Heart right ventricle (tissue), 16 donors: ENCODE measurements at regions not wholly inside any gene's neighbourhood (a gene's known extent, or its start where the extent isn't known, plus 50 kb on each side); places are given as distances from the start of the nearest gene placed in this dataset.

Source experiments
- ATAC-seq, 8 donors: fragments of 200-7000 bp; cut with Tn5 transposase; one replicate each; pipeline ENCODE4 v1.9.1; 2020; ENCODE audit warnings: mild to moderate bottlenecking in 8 of 8, moderate library complexity in 8 of 8, moderate number of reproducible peaks in 1 of 8
- DNase-seq, 2 donors: peaks; one replicate each; pipeline ENCODE4 v3.0.0-alpha.2; 2020
- H3K27ac ChIP-seq, 10 donors: fragments of 200-600 bp; sonication (generic) in 2 of 10; one replicate each; pipeline versions ENCODE4 v1.5.0 to v1.8.0; 2020 to 2022; ENCODE audit warnings: mild to moderate bottlenecking in 3 of 10
- H3K27me3 ChIP-seq, 7 donors: fragments of 200-600 bp; one replicate each; pipeline ENCODE4 v1.8.0; 2021 to 2022; ENCODE audit warnings: mild to moderate bottlenecking in 2 of 7
- H3K36me3 ChIP-seq, 9 donors: fragments of 200-600 bp; sonication (generic) in 1 of 9; one replicate each; pipeline versions ENCODE4 v1.5.0 to v1.8.0; 2020 to 2022; ENCODE audit warnings: mild to moderate bottlenecking in 2 of 9
- H3K4me1 ChIP-seq, 9 donors: fragments of 200-600 bp; sonication (generic) in 1 of 9; one replicate each; pipeline versions ENCODE4 v1.5.0 to v1.8.0; 2020 to 2022; ENCODE audit warnings: mild to moderate bottlenecking in 4 of 9
- H3K4me3 ChIP-seq, 10 donors: fragments of 200-600 bp; sonication (generic) in 2 of 10; one replicate each; pipeline versions ENCODE4 v1.5.0 to v1.8.0; 2020 to 2022; ENCODE audit warnings: mild to moderate bottlenecking in 7 of 10, moderate library complexity in 2 of 10
- H3K9me3 ChIP-seq, 11 donors: fragments of 200-600 bp in 10 of 11; sonication (generic) in 2 of 11; one replicate each; pipeline versions ENCODE4 v1.5.0 to v1.8.0; 2013 to 2022; ENCODE audit warnings: mild to moderate bottlenecking in 2 of 11, control low read depth in 1 of 11, moderate library complexity in 1 of 11
- WGBS, 2 donors: extraction: QIAGEN DNeasy Blood & Tissue Kit; methylation state at CpG; one replicate each; pipeline ENCODE4 v1.1.7; 2013; ENCODE audit warnings: inconsistent platforms in 1 of 2; 5-methylcytosine and 5-hydroxymethylcytosine counted together
- intact Hi-C, 10 donors: fragments of 100-400 bp; cut with DNase I; formaldehyde crosslinking; loops; one replicate each; pipeline versions ENCODE4 v1.11.1 to v1.14.2; 2022
- TF ChIP-seq, protein P1 (sequence below), 9 donors: fragments of 200-600 bp; sonication (generic) in 2 of 9; IDR thresholded peaks; one replicate each; pipeline versions ENCODE4 v1.5.0 to v1.8.0; 2021 to 2022; ENCODE audit warnings: antibody characterized with exemption in 9 of 9, mild to moderate bottlenecking in 5 of 9, moderate library complexity in 1 of 9
- donor health status: Arrhythmogenic right ventricular cardiomyopathy.
- donor health status: ischemic (EF 13 %, LVEDD 7.1; RV severe dilation, severe dysfunction).
- donor health status: healthy with polysubstance abuse.
- donor health status: DM: no; HTN: yes; CAD: no.
- donor health status: DM: no; HTN: no; CAD: no.
- donor health status: ischemic (EF 25% LVEDD 6.9; RV normal size, moderate dysfunction).
- donor health status: ischemic (EF 25% LVEDD 5.7; RV mildly dilated, moderate dysfunction).
- donor health status: healthy.
- donor health status: DM: yes; HTN: yes; CAD: no.
- donor health status: Ischemic cardiomyopathy.
- donor health status: ischemic (EF 35%, LVEDD 5.7; RV mildly dilated, moderate dysfunction).
- donor health status: nonischemic (EF 11% LVEDD 7.7; RV severe dilation, severe dysfunction).
- donor health status: DM: yes; HTN: yes; CAD: no.
- donor health status: PGD.
- donor health status: ischemic (EF 29% LVEDD 5.4; RV normal size, mild dysfunction).
- donor health status: nonischemic (EF 23%, LVEDD 6.1; RV moderate dilation, normal function).

DNA sequence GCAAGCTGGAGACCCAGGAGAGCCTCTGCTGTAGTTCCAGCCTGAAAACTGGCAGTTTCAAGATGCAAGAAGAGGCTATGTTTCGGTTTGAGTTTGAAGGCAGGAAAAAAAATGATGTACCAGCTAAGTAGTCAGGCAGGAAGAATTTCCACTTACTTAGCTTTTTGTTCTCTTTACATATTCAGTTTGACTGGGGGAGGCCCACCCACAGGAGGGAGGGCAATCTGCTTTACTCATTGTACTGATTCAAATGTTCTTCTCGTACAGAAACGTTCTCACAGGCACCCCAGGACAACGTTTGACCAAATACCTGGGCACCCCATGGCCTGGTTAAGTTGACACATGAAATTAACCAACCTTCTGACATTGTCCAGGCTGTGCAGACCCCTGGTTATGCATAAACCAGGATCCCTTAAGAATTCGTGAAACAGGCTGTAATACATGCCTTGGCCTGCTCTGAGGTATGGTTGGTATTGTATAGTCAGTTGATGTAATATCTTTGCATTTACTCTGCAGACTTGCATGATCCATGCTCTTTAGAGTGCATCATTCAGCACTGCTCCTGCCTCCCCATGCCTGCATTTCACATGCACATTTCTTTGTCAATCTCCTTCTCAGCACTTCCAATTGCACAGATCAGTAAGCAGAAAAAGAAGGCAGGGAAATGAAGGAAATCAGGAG is 687.1 kb downstream of the TAF11L14 start:
- Histone ChIP-seq H3K9me3 (peaks cover 0 to 7% (median 0%) of the 10 kb centered on the region in 11 donors), H3K4me1 (no peaks in the 10 kb centered on the region), H3K27ac (no peak overlapping the region), H3K36me3 (no peaks in the 10 kb centered on the region), H3K27me3 (peaks cover 0 to 4% (median 0%) of the 10 kb centered on the region in 7 donors), H3K4me3 (no peak overlapping the region)
- no peak for DNase-seq
- intact Hi-C loops, result no loop called here
- WGBS, 2 donors, result 61 to 67% methylated on average over 5 of the region's 5 CpGs
- TF ChIP-seq, protein P1, sequence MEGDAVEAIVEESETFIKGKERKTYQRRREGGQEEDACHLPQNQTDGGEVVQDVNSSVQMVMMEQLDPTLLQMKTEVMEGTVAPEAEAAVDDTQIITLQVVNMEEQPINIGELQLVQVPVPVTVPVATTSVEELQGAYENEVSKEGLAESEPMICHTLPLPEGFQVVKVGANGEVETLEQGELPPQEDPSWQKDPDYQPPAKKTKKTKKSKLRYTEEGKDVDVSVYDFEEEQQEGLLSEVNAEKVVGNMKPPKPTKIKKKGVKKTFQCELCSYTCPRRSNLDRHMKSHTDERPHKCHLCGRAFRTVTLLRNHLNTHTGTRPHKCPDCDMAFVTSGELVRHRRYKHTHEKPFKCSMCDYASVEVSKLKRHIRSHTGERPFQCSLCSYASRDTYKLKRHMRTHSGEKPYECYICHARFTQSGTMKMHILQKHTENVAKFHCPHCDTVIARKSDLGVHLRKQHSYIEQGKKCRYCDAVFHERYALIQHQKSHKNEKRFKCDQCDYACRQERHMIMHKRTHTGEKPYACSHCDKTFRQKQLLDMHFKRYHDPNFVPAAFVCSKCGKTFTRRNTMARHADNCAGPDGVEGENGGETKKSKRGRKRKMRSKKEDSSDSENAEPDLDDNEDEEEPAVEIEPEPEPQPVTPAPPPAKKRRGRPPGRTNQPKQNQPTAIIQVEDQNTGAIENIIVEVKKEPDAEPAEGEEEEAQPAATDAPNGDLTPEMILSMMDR (IDR thresholded peaks at IDR 0.05), result no peak
- no peak for ATAC-seq

DNA sequence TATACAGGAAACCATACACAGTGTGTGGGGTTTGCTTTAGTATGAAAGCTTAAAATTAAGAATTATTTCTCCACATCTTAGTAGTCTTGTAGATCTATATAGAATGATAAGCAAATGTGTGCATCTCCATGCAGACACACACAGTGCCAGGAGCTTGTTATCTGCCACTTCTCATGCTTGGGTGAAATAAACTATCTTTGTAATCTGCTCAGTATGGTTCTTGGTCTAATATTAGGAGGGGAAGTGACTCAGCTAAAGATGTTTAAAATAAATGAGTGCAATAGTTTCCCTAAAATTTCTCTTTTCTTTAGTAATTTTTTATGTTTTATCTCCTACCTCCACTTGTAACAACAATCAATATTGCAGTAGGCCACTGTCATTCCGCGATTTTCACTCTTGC is 689.6 kb downstream of the TAF11L14 start:
- Histone ChIP-seq H3K27me3 (no peaks in the 10 kb centered on the region), H3K4me3 (no peak overlapping the region), H3K4me1 (no peaks in the 10 kb centered on the region), H3K36me3 (no peaks in the 10 kb centered on the region), H3K27ac (no peak overlapping the region), H3K9me3 (peaks cover 0 to 7% (median 0%) of the 10 kb centered on the region in 11 donors)
- no peak for ATAC-seq
- DNase-seq, result no peak
- WGBS, 2 donors, result 84 to 94% methylated on average over 2 of the region's 2 CpGs
- intact Hi-C loops, result no loop called here
- TF ChIP-seq, protein P1 (IDR thresholded peaks at IDR 0.05), result no peak

DNA sequence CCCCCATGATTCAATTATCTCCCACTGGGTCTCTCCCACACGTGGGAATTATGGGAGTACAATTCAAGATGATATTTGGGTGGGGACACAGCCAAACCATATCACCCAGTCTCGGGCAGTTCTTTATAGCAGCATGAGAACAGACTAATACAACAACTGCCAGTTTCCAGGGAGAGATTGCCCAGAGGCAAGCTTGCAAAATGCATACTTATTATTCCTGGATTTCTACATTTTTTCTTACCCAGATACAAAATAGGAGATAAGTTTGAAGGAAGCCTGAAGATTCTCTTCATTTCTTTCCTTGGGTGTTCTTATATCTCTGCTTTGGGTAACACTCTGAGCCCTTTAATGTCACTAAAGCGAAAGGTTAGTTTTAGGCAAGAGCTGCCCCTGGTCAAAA is 691.2 kb downstream of the TAF11L14 start:
- intact Hi-C loops, result no loop called here
- Histone ChIP-seq H3K27me3 (no peaks in the 10 kb centered on the region), H3K4me1 (no peaks in the 10 kb centered on the region), H3K9me3 (peaks cover 0 to 7% (median 0%) of the 10 kb centered on the region in 11 donors), H3K4me3 (no peak overlapping the region), H3K27ac (no peak overlapping the region), H3K36me3 (no peaks in the 10 kb centered on the region)
- WGBS, 2 donors, result 57 to 61% methylated on average over 3 of the region's 3 CpGs
- DNase-seq (no peak), ATAC-seq (no peak)
- TF ChIP-seq, protein P1 (IDR thresholded peaks at IDR 0.05), result no peak

DNA sequence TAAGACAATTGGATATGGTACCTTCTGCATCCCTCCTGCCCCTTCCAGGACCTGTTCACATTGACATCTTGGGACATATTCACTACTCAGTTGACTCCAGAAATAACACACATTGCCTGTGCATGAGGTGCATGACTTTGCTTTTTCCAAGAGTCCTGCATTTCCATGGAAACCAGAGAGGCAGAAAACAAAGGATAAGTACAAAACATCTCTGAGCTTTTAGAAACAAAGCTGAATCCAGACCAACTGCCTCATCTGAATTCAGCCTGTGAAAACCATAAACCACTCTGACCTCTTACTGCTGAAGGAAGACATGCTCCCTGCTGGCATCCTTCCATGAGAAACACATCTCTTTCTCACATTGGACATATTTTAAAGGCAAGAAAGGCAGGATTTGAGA is 695.1 kb downstream of the TAF11L14 start:
- no peaks in the 10 kb centered on the region for H3K36me3 ChIP-seq
- peaks cover 0 to 11% (median 4%) of the 10 kb centered on the region in 11 donors for H3K9me3 ChIP-seq
- H3K4me1 ChIP-seq, result no peaks in the 10 kb centered on the region
- H3K27ac ChIP-seq, result no peak overlapping the region
- no peak for DNase-seq
- TF ChIP-seq, protein P1 (IDR thresholded peaks at IDR 0.05), result no peak
- H3K4me3 ChIP-seq, result no peak overlapping the region
- ATAC-seq, result no peak
- no peaks in the 10 kb centered on the region for H3K27me3 ChIP-seq
- intact Hi-C loops, result no loop called here
